Right lung (tissue), 2 donors: ENCODE measurements at regions not wholly inside any gene's neighbourhood (a gene's known extent, or its start where the extent isn't known, plus 50 kb on each side); places are given as distances from the start of the nearest gene placed in this dataset.
A peak's percentile ranks its signal among the peaks of the same experiment; 100 is the strongest.
"Not testable (repeated sequence)": the region's sequence is repeated elsewhere in the genome, so short reads cannot be mapped to it uniquely, and the experiment has no call there.

Source experiments
- DNase-seq, 2 donors: peaks; one replicate each; pipeline ENCODE4 v3.0.0-alpha.2; 2013

- DNase-seq = no peak
Measured at GRCh38 chr6:65998544-65998943, 291.5 kb upstream of the EYS start.

GRCh38 chr6:65997539-65997938 lies 290.5 kb upstream of the EYS start:
- DNase-seq = no peak

- DNase-seq = no peak
Measured at GRCh38 chr6:65996096-65996495, 289.1 kb upstream of the EYS start.

- DNase-seq = no peak
Measured at GRCh38 chr6:65989676-65990075, 282.6 kb upstream of the EYS start.

GRCh38 chr6:65988006-65988405 lies 281.0 kb upstream of the EYS start:
- peak; percentile 61 to 67 for DNase-seq

- DNase-seq = no peak
Measured at GRCh38 chr6:65984089-65984488, 277.1 kb upstream of the EYS start.

GRCh38 chr6:65979120-65979519 lies 272.1 kb upstream of the EYS start:
- no peak for DNase-seq

GRCh38 chr6:65971252-65971651 lies 264.2 kb upstream of the EYS start:
- DNase-seq = not testable (repeated sequence)

GRCh38 chr6:65964261-65964660 lies 257.2 kb upstream of the EYS start:
- no peak for DNase-seq

- DNase-seq = no peak
Measured at GRCh38 chr6:65955034-65955433, 248.0 kb upstream of the EYS start.

- no peak for DNase-seq
Measured at GRCh38 chr6:65948062-65948461, 241.0 kb upstream of the EYS start.

- no peak for DNase-seq
Measured at GRCh38 chr6:65943548-65943947, 236.5 kb upstream of the EYS start.

- DNase-seq = peak; percentile 11 to 16
Measured at GRCh38 chr6:65943051-65943450, 236.0 kb upstream of the EYS start.

- peak in 1 of 2 donors; percentile 9 for DNase-seq
Measured at GRCh38 chr6:65938000-65938399, 231.0 kb upstream of the EYS start.

GRCh38 chr6:65935412-65935811 lies 228.4 kb upstream of the EYS start:
- DNase-seq = no peak

- DNase-seq = no peak
Measured at GRCh38 chr6:65933390-65933789, 226.4 kb upstream of the EYS start.

GRCh38 chr6:65927141-65927540 lies 220.1 kb upstream of the EYS start:
- no peak for DNase-seq

- no peak for DNase-seq
Measured at GRCh38 chr6:65924411-65924810, 217.4 kb upstream of the EYS start.

- DNase-seq = no peak
Measured at GRCh38 chr6:65922049-65922448, 215.0 kb upstream of the EYS start.

GRCh38 chr6:65908065-65908464 lies 201.0 kb upstream of the EYS start:
- no peak for DNase-seq

- DNase-seq = no peak
Measured at GRCh38 chr6:65903992-65904391, 197.0 kb upstream of the EYS start.

- DNase-seq = no peak
Measured at GRCh38 chr6:65900928-65901327, 193.9 kb upstream of the EYS start.

GRCh38 chr6:65896140-65896539 lies 189.1 kb upstream of the EYS start:
- no peak for DNase-seq

- no peak for DNase-seq
Measured at GRCh38 chr6:65876668-65877067, 169.6 kb upstream of the EYS start.

- DNase-seq = no peak
Measured at GRCh38 chr6:65852369-65852852, 145.4 kb upstream of the EYS start.
